K562 (cell line): ENCODE measurements at regions not wholly inside any gene's neighbourhood (a gene's known extent, or its start where the extent isn't known, plus 50 kb on each side); places are given as distances from the start of the nearest gene placed in this dataset.

Source experiments
- CREB1 ChIP-seq, 2 experiments: sonication (generic) in 1 of 2; formaldehyde crosslinking in 1 of 2; IDR thresholded peaks; 2 replicates each; pipeline versions ENCODE4 v1.6.1 to v1.8.0; 2012 to 2022; ENCODE audit warnings: inconsistent platforms in 1 of 2, mild to moderate bottlenecking in 1 of 2, missing genetic modification reagents in 1 of 2, moderate library complexity in 1 of 2
- ELF4 ChIP-seq: fragments of 450-650 bp; formaldehyde crosslinking; IDR thresholded peaks from 2 replicates; pipeline ENCODE4 v1.4.0; 2022; ENCODE audit warnings: missing genetic modification characterization
- EP300 ChIP-seq: IDR thresholded peaks from 2 replicates; pipeline ENCODE4 v1.6.1; 2012; ENCODE audit warnings: low read length, improper control_type of control experiment
- GATA2 ChIP-seq: sonication (generic); formaldehyde crosslinking; IDR thresholded peaks from 2 replicates; pipeline ENCODE4 v1.4.0; 2020; ENCODE audit warnings: mild to moderate bottlenecking, missing genetic modification reagents
- ILK ChIP-seq: fragments of 450-650 bp; IDR thresholded peaks from 2 replicates; pipeline ENCODE4 v1.6.1; 2016; ENCODE audit warnings: missing genetic modification characterization, low read depth, mild to moderate bottlenecking, missing compliant biosample characterization, moderate library complexity, borderline replicate concordance
- JUN ChIP-seq, 2 experiments: sonication (generic) in 1 of 2; formaldehyde crosslinking in 1 of 2; IDR thresholded peaks; 2 replicates each; pipeline versions ENCODE4 v1.6.1 to v1.8.0; 2012 to 2022; ENCODE audit warnings: borderline replicate concordance in 2 of 2, mild to moderate bottlenecking in 2 of 2, improper control_type of control experiment in 1 of 2, low read depth in 1 of 2, low read length in 1 of 2, missing genetic modification reagents in 1 of 2
- KDM4B ChIP-seq, 2 experiments: fragments of 450-650 bp in 1 of 2; sonication (generic) in 1 of 2; IDR thresholded peaks; 2 replicates each; pipeline ENCODE4 v1.6.1; 2016 to 2017; ENCODE audit warnings: borderline replicate concordance in 2 of 2, antibody characterized with exemption in 1 of 2, low read depth in 1 of 2, mild to moderate bottlenecking in 1 of 2
- MTA3 ChIP-seq: fragments of 450-650 bp; formaldehyde crosslinking; IDR thresholded peaks from 2 replicates; pipeline ENCODE4 v1.6.1; 2017; ENCODE audit warnings: mild to moderate bottlenecking, borderline replicate concordance
- PHF8 ChIP-seq: fragments of 200-600 bp; sonication (generic); IDR thresholded peaks from 2 replicates; pipeline ENCODE4 v1.6.1; 2012; ENCODE audit warnings: mixed run types, mild to moderate bottlenecking, inconsistent platforms, low read length, moderate library complexity, borderline replicate concordance
- PKNOX1 ChIP-seq: fragments of 450-650 bp; IDR thresholded peaks from 2 replicates; pipeline ENCODE4 v1.6.1; 2016
- SMARCA4 ChIP-seq: fragments of 450-650 bp; IDR thresholded peaks from 2 replicates; pipeline ENCODE4 v1.6.1; 2016
- XRCC4 ChIP-seq: IDR thresholded peaks from one replicate; pipeline ENCODE4 v1.6.1; 2011; ENCODE audit not compliant: insufficient read depth, insufficient read length; ENCODE audit errors: extremely low read depth
- ZNF41 ChIP-seq: fragments of 250-450 bp; sonication (Bioruptor Pico); conservative IDR thresholded peaks from 2 replicates; pipeline ENCODE4 v1.4.0; 2020; ENCODE audit warnings: mild to moderate bottlenecking
- ZNF75A ChIP-seq: fragments of 450-650 bp; formaldehyde crosslinking; IDR thresholded peaks from 2 replicates; pipeline ENCODE4 v1.4.0; 2020; ENCODE audit warnings: mild to moderate bottlenecking
- TF ChIP-seq, protein P1 (sequence below): sonication (generic); formaldehyde crosslinking; IDR thresholded peaks from 2 replicates; pipeline ENCODE4 v1.8.1; 2023; ENCODE audit warnings: mild to moderate bottlenecking, missing genetic modification reagents
- TF ChIP-seq, protein P2 (sequence below), 2 experiments: fragments of 200-800 bp in 1 of 2; sonication (Bioruptor generic) in 1 of 2; sonication (generic) in 1 of 2; formaldehyde crosslinking in 1 of 2; IDR thresholded peaks in 1 of 2; conservative IDR thresholded peaks in 1 of 2; 2 replicates each; pipeline versions ENCODE4 v1.5.0 to v1.6.1; 2016 to 2020; ENCODE audit warnings: missing compliant biosample characterization in 1 of 2, missing genetic modification characterization in 1 of 2, missing genetic modification reagents in 1 of 2
- TF ChIP-seq, protein P3 (sequence below), 2 experiments: IDR thresholded peaks; 2 replicates each; pipeline ENCODE4 v1.6.1; 2011; ENCODE audit warnings: borderline replicate concordance in 1 of 2, control low read depth in 1 of 2, low read depth in 1 of 2, low read length in 1 of 2, mild to moderate bottlenecking in 1 of 2, mixed read lengths in 1 of 2, moderate library complexity in 1 of 2; ENCODE audit not compliant: insufficient read depth in 1 of 2, insufficient read length in 1 of 2, poor library complexity in 1 of 2, severe bottlenecking in 1 of 2; ENCODE audit errors: extremely low read depth in 1 of 2
- TF ChIP-seq, protein P4 (sequence below): sonication (generic); formaldehyde crosslinking; IDR thresholded peaks from 2 replicates; pipeline ENCODE4 v1.9.0; 2022; ENCODE audit warnings: mild to moderate bottlenecking, missing genetic modification reagents

- no peak for TF ChIP-seq ZNF41 (CRISPR knock-in tag)
- TF ChIP-seq KDM4B (IDR thresholded peaks at IDR 0.05; ENCODE audit: borderline replicate concordance in 2 of 2, low read depth in 1 of 2): no peak
- no peak for TF ChIP-seq ILK (tag)
- TF ChIP-seq XRCC4: no peak
- TF ChIP-seq, protein P1, sequence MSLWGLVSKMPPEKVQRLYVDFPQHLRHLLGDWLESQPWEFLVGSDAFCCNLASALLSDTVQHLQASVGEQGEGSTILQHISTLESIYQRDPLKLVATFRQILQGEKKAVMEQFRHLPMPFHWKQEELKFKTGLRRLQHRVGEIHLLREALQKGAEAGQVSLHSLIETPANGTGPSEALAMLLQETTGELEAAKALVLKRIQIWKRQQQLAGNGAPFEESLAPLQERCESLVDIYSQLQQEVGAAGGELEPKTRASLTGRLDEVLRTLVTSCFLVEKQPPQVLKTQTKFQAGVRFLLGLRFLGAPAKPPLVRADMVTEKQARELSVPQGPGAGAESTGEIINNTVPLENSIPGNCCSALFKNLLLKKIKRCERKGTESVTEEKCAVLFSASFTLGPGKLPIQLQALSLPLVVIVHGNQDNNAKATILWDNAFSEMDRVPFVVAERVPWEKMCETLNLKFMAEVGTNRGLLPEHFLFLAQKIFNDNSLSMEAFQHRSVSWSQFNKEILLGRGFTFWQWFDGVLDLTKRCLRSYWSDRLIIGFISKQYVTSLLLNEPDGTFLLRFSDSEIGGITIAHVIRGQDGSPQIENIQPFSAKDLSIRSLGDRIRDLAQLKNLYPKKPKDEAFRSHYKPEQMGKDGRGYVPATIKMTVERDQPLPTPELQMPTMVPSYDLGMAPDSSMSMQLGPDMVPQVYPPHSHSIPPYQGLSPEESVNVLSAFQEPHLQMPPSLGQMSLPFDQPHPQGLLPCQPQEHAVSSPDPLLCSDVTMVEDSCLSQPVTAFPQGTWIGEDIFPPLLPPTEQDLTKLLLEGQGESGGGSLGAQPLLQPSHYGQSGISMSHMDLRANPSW (CRISPR knock-in tag): no peak
- peak; percentile 49; the same call in 1 of the 2 replicates for TF ChIP-seq MTA3
- TF ChIP-seq, protein P2, sequence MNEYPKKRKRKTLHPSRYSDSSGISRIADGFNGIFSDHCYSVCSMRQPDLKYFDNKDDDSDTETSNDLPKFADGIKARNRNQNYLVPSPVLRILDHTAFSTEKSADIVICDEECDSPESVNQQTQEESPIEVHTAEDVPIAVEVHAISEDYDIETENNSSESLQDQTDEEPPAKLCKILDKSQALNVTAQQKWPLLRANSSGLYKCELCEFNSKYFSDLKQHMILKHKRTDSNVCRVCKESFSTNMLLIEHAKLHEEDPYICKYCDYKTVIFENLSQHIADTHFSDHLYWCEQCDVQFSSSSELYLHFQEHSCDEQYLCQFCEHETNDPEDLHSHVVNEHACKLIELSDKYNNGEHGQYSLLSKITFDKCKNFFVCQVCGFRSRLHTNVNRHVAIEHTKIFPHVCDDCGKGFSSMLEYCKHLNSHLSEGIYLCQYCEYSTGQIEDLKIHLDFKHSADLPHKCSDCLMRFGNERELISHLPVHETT (CRISPR knock-in tag; conservative IDR thresholded peaks at IDR 0.05 in 1 of 2, IDR thresholded peaks at IDR 0.05 in 1 of 2): no peak
- TF ChIP-seq, protein P3, sequence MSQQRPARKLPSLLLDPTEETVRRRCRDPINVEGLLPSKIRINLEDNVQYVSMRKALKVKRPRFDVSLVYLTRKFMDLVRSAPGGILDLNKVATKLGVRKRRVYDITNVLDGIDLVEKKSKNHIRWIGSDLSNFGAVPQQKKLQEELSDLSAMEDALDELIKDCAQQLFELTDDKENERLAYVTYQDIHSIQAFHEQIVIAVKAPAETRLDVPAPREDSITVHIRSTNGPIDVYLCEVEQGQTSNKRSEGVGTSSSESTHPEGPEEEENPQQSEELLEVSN (IDR thresholded peaks at IDR 0.05; ENCODE audit: borderline replicate concordance in 1 of 2, extremely low read depth in 1 of 2, insufficient read depth in 1 of 2, insufficient read length in 1 of 2, low read depth in 1 of 2, low read length in 1 of 2, poor library complexity in 1 of 2, severe bottlenecking in 1 of 2): peak in 1 of 2 experiments; percentile 54
- TF ChIP-seq SMARCA4: peak; percentile 74
- TF ChIP-seq, protein P4, sequence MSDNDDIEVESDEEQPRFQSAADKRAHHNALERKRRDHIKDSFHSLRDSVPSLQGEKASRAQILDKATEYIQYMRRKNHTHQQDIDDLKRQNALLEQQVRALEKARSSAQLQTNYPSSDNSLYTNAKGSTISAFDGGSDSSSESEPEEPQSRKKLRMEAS (CRISPR knock-in tag): peak; percentile 66
- TF ChIP-seq PHF8: no peak; the same call in 1 of the 2 replicates
- TF ChIP-seq CREB1 (IDR thresholded peaks at IDR 0.05): no peak
- no peak for TF ChIP-seq CREB1 (CRISPR knock-in tag; IDR thresholded peaks at IDR 0.05)
- TF ChIP-seq PKNOX1: no peak
- TF ChIP-seq EP300: peak; percentile 63; the same call in 1 of the 2 replicates
- peak; percentile 53; the same call in 1 of the 2 replicates for TF ChIP-seq GATA2 (CRISPR knock-in tag)
- no peak for TF ChIP-seq ZNF75A (CRISPR knock-in tag)
- TF ChIP-seq ELF4: peak; percentile 76; the same call in 1 of the 2 replicates
- TF ChIP-seq JUN (IDR thresholded peaks at IDR 0.05; ENCODE audit: borderline replicate concordance, low read depth, low read length): no peak
- no peak for TF ChIP-seq JUN (CRISPR knock-in tag; IDR thresholded peaks at IDR 0.05; ENCODE audit: borderline replicate concordance)
Observed at GRCh38 chr4:123599920-123600810, 203.6 kb downstream of the SPRY1 start (continued).
